ENCODE measurements at regions not wholly inside any gene's neighbourhood (a gene's known extent, or its start where the extent isn't known, plus 50 kb on each side); places are given as distances from the start of the nearest gene placed in this dataset.
"Not testable (repeated sequence)": the region's sequence is repeated elsewhere in the genome, so short reads cannot be mapped to it uniquely, and the experiment has no call there.

- TF ChIP-seq, protein P1, sequence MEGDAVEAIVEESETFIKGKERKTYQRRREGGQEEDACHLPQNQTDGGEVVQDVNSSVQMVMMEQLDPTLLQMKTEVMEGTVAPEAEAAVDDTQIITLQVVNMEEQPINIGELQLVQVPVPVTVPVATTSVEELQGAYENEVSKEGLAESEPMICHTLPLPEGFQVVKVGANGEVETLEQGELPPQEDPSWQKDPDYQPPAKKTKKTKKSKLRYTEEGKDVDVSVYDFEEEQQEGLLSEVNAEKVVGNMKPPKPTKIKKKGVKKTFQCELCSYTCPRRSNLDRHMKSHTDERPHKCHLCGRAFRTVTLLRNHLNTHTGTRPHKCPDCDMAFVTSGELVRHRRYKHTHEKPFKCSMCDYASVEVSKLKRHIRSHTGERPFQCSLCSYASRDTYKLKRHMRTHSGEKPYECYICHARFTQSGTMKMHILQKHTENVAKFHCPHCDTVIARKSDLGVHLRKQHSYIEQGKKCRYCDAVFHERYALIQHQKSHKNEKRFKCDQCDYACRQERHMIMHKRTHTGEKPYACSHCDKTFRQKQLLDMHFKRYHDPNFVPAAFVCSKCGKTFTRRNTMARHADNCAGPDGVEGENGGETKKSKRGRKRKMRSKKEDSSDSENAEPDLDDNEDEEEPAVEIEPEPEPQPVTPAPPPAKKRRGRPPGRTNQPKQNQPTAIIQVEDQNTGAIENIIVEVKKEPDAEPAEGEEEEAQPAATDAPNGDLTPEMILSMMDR (IDR thresholded peaks at IDR 0.05) = not testable (repeated sequence)
- not testable (repeated sequence) for TF ChIP-seq POLR2A (IDR thresholded peaks at IDR 0.05; ENCODE audit: low read depth); POLR2AphosphoS5 (IDR thresholded peaks at IDR 0.05)
Observed at GRCh38 chr3:75440986-75441385, 223.1 kb upstream of the FRG2C start.

Data from esophagus muscularis mucosa (tissue), 3 donors.